ENCODE measurements at regions not wholly inside any gene's neighbourhood (a gene's known extent, or its start where the extent isn't known, plus 50 kb on each side); places are given as distances from the start of the nearest gene placed in this dataset.

GRCh38 chr9:81231011-81231410 is 458.3 kb downstream of the TLE1 start:
- Histone ChIP-seq H4K5ac (ENCODE audit: insufficient read length, low read depth, low read length) (no peak overlapping the region), H2BK20ac (ENCODE audit: low read length) (no peak overlapping the region), H3K79me2 (ENCODE audit: control insufficient read depth in 1 of 2, insufficient read depth in 2 of 2, low read length in 2 of 2) (no peaks in the 10 kb centered on the region), H4K20me1 (replicated peaks in 1 of 2; ENCODE audit: control insufficient read depth in 1 of 2, insufficient read depth in 2 of 2, low read length in 2 of 2) (no peaks in the 10 kb centered on the region), H3K9me3 (ENCODE audit: insufficient read depth in 2 of 2, low read depth in 1 of 2, low read length in 1 of 2) (no peaks in the 10 kb centered on the region), H3K56ac (replicated peaks; ENCODE audit: insufficient read length, low read depth, low read length) (no peak overlapping the region), H2BK15ac (ENCODE audit: low read length) (no peak overlapping the region), H3K4me2 (ENCODE audit: insufficient read depth in 1 of 2, low read depth in 2 of 2, low read length in 2 of 2) (no peak overlapping the region), H3K27ac (ENCODE audit: low read depth, low read length) (no peak overlapping the region), H3K18ac (ENCODE audit: extremely low read depth, low read length) (no peak overlapping the region), H3K79me1 (ENCODE audit: low read depth, low read length) (no peaks in the 10 kb centered on the region), H3K14ac (ENCODE audit: insufficient read length) (no peak overlapping the region), H3K9ac (replicated peaks in 1 of 4; ENCODE audit: extremely low read depth in 1 of 4, low read depth in 3 of 4, low read length in 3 of 4) (no peak overlapping the region), H2BK5ac (ENCODE audit: low read depth, low read length) (no peak overlapping the region), H2BK120ac (replicated peaks; ENCODE audit: low read depth, low read length) (no peak overlapping the region), H3K4ac (replicated peaks; ENCODE audit: insufficient read length, low read depth, low read length) (no peak overlapping the region), H3K4me3 (ENCODE audit: extremely low read depth in 1 of 4, insufficient read depth in 2 of 4, low read depth in 3 of 4, low read length in 4 of 4) (no peak overlapping the region), H2AFZ (ENCODE audit: low read length) (no peak overlapping the region), H3K4me1 (replicated peaks in 1 of 4; ENCODE audit: control insufficient read depth in 3 of 4, insufficient read depth in 4 of 4, low read length in 3 of 4) (no peaks in the 10 kb centered on the region; a peak in 1 of 7 replicates), H4K8ac (ENCODE audit: extremely low read depth, insufficient read depth, low read length) (no peak overlapping the region), H3K23ac (ENCODE audit: insufficient read length) (no peak overlapping the region), H3K27me3 (replicated peaks in 1 of 4; ENCODE audit: control insufficient read depth in 3 of 4, extremely low read depth in 1 of 4, insufficient read depth in 3 of 4, low read length in 3 of 4) (no peaks in the 10 kb centered on the region), H3K23me2 (ENCODE audit: low read depth, low read length) (no peaks in the 10 kb centered on the region), H2BK12ac (ENCODE audit: low read depth, low read length) (no peak overlapping the region), H3K36me3 (ENCODE audit: control insufficient read depth in 2 of 4, insufficient read depth in 4 of 4, low read length in 3 of 4) (no peaks in the 10 kb centered on the region), H4K91ac (replicated peaks; ENCODE audit: insufficient read length, low read length) (no peak overlapping the region), H2AK5ac (ENCODE audit: low read depth, low read length) (no peak overlapping the region)
- 0% methylated on average over 1 of the region's 1 CpG; no CpG with 5 or more reads in 1 of the 2 experiments for WGBS, 2 experiments (ENCODE audit: extremely low coverage in 1 of 2, insufficient coverage in 1 of 2, insufficient read length in 1 of 2, insufficient replicate concordance in 2 of 2, low coverage in 1 of 2, low lambda C conversion rate in 2 of 2, missing lambda C conversion rate in 1 of 2)
- DNase-seq (ENCODE audit: low read depth in 1 of 2, low spot score in 2 of 2) (no peak), FAIRE-seq (no peak)
- POLR2A ChIA-PET (ENCODE audit: partially characterized antibody), result no interaction called here
- TF ChIP-seq CHD2 (IDR thresholded peaks at IDR 0.05; ENCODE audit: low read length) (no peak), RXRA (IDR thresholded peaks at IDR 0.05; ENCODE audit: insufficient read depth, low read depth, low read length) (no peak), EP300 (IDR thresholded peaks at IDR 0.05; ENCODE audit: borderline replicate concordance in 1 of 2, low read depth in 2 of 2, low read length in 2 of 2) (no peak), ATF2 (IDR thresholded peaks at IDR 0.05; ENCODE audit: low read length) (no peak), CBX8 (IDR thresholded peaks at IDR 0.05; ENCODE audit: borderline replicate concordance, low read depth, low read length) (no peak), JUND (IDR thresholded peaks at IDR 0.05; ENCODE audit: low read length) (no peak), CHD1 (IDR thresholded peaks at IDR 0.05; ENCODE audit: low read depth, low read length) (no peak), MAFK (IDR thresholded peaks at IDR 0.05; ENCODE audit: low read depth, low read length) (no peak), SP4 (IDR thresholded peaks at IDR 0.05; ENCODE audit: low read length) (no peak)
- CTCF ChIA-PET (ENCODE audit: partially characterized antibody), result no interaction called here
